ENCODE measurements at regions not wholly inside any gene's neighbourhood (a gene's known extent, or its start where the extent isn't known, plus 50 kb on each side); places are given as distances from the start of the nearest gene placed in this dataset.

DNA sequence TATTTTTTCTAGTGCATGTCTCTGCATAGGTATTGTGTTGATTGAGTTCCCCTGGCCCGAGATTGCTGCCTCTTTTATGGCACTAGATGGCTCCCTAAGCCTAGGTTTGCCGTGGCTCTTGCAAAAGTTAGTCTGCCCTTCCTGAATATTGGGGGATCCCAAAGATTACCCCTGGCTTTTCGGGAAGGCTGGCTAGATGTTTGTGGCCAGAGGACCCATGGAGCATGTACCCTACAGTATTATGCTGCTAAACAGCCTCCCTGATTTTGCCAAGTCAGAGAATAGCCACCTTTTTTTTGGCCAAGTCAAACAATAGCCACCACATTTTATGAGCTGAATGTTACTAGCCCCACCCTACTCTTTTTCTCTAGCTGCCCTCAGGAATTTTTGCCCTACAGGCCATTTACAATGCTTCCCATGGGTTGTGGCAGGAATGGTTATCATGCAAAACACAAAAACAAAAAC lies 343.2 kb downstream of the OLFM3 start:
- Histone ChIP-seq H3K27me3 (no peaks in the 10 kb centered on the region), H3K4me1 (no peaks in the 10 kb centered on the region), H3K9me3 (no peaks in the 10 kb centered on the region), H3K27ac (no peak overlapping the region), H3K4me3 (replicated peaks in 1 of 3) (no peak overlapping the region), H3K36me3 (no peaks in the 10 kb centered on the region)
- no peak for DNase-seq
- TF ChIP-seq CTCF (IDR thresholded peaks at IDR 0.05) (no peak), POLR2A (IDR thresholded peaks at IDR 0.05) (no peak)
- 12 to 19% methylated on average over 3 of the region's 3 CpGs for WGBS, 2 donors
- intact Hi-C loops (cut with DNase I), result no loop called here

- Histone ChIP-seq H3K27me3 (no peaks in the 10 kb centered on the region), H3K9me3 (no peaks in the 10 kb centered on the region), H3K27ac (no peak overlapping the region), H3K36me3 (no peaks in the 10 kb centered on the region), H3K4me3 (replicated peaks in 1 of 3) (no peak overlapping the region), H3K4me1 (no peaks in the 10 kb centered on the region)
- 96% methylated on average over 3 of the region's 3 CpGs for WGBS, 2 donors
- intact Hi-C loops (cut with DNase I), result no loop called here
- no peak for DNase-seq
- TF ChIP-seq CTCF (IDR thresholded peaks at IDR 0.05) (no peak), POLR2A (IDR thresholded peaks at IDR 0.05) (no peak)
Measured at GRCh38 chr1:101664726-101665125, 332.0 kb downstream of the OLFM3 start.

DNA sequence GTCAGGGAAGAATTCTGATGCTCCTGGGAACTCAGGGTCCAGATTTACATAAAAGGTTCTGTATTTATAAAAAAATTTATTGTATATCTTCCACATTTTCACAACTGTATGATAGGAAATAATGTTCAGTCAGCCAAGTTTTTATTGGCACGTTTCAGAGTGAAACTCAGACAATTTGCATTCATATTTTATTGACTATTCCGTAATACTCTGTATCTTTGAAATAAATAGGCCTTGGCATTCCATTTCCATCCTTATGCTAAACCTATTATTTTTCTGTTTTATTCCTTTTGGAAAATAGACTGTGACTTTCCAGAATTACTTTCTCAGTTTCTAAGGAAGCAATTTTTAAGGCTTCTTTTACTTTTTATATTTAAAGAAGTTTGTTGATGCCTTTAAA lies 329.0 kb downstream of the OLFM3 start:
- H3K36me3 ChIP-seq, result no peaks in the 10 kb centered on the region
- H3K27ac ChIP-seq, result no peak overlapping the region
- H3K4me1 ChIP-seq, result no peaks in the 10 kb centered on the region
- WGBS, 2 donors, result 82 to 86% methylated on average over 2 of the region's 2 CpGs
- H3K27me3 ChIP-seq, result no peaks in the 10 kb centered on the region
- intact Hi-C loops (cut with DNase I), result no loop called here
- DNase-seq, result no peak
- TF ChIP-seq CTCF (IDR thresholded peaks at IDR 0.05) (no peak), POLR2A (IDR thresholded peaks at IDR 0.05) (no peak)
- no peaks in the 10 kb centered on the region for H3K9me3 ChIP-seq
- H3K4me3 ChIP-seq (replicated peaks in 1 of 3), result no peak overlapping the region

GRCh38 chr1:101683136-101683535 lies 313.6 kb downstream of the OLFM3 start:
- no peak overlapping the region for H3K4me3 ChIP-seq (replicated peaks in 1 of 3)
- no peaks in the 10 kb centered on the region for H3K9me3 ChIP-seq
- intact Hi-C loops (cut with DNase I), result no loop called here
- no peak overlapping the region for H3K27ac ChIP-seq
- 94% methylated on average over 2 of the region's 2 CpGs for WGBS, 2 donors
- no peaks in the 10 kb centered on the region for H3K27me3 ChIP-seq
- H3K36me3 ChIP-seq, result no peaks in the 10 kb centered on the region
- no peaks in the 10 kb centered on the region for H3K4me1 ChIP-seq
- no peak for TF ChIP-seq CTCF (IDR thresholded peaks at IDR 0.05)
- TF ChIP-seq POLR2A (IDR thresholded peaks at IDR 0.05), result no peak
- no peak for DNase-seq

DNA sequence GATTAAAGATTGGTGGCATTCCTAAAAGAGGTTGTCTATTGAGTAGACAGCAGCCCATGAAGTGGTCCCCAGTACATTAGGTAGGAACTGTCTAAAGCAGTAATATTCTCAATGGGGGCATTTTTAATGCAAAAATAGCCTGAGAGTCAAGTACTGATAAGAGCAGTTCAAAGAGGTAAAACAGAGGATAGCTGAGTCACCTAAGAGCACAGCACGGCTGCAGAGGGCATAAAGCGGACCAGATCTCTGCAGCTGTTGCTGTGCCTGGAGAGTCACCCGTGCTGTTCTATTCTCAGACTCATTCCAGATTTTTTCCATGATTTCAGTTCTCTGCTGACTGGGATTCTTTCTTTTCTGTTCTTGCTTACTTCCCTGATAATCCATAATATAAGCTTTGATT lies 313.2 kb downstream of the OLFM3 start:
- no peak for DNase-seq
- no peaks in the 10 kb centered on the region for H3K27me3 ChIP-seq
- no peak overlapping the region for H3K27ac ChIP-seq
- no peak overlapping the region for H3K4me3 ChIP-seq (replicated peaks in 1 of 3)
- TF ChIP-seq CTCF (IDR thresholded peaks at IDR 0.05), result no peak
- no peak for TF ChIP-seq POLR2A (IDR thresholded peaks at IDR 0.05)
- WGBS, 2 donors, result 83 to 86% methylated on average over 3 of the region's 3 CpGs
- H3K9me3 ChIP-seq, result no peaks in the 10 kb centered on the region
- intact Hi-C loops (cut with DNase I), result no loop called here
- H3K4me1 ChIP-seq, result no peaks in the 10 kb centered on the region
- no peaks in the 10 kb centered on the region for H3K36me3 ChIP-seq
